Smooth muscle cell (in vitro differentiated cells): ENCODE measurements at regions not wholly inside any gene's neighbourhood (a gene's known extent, or its start where the extent isn't known, plus 50 kb on each side); places are given as distances from the start of the nearest gene placed in this dataset.

Source experiments
- DNase-seq: peaks from one replicate; lab custom pipeline; 2025; ENCODE audit not compliant: unreplicated experiment; lab: John Stamatoyannopoulos, UW
- H2AFZ ChIP-seq: fragments of 200-600 bp; sonication (generic); 2 replicates; pipeline ENCODE4 v1.6.0; 2016; ENCODE audit warnings: antibody characterized with exemption, low read depth, mild to moderate bottlenecking
- H3F3A ChIP-seq: fragments of 200-600 bp; sonication (generic); 2 replicates; pipeline ENCODE4 v1.6.0; 2017; ENCODE audit warnings: antibody characterized with exemption, low read depth
- H3K27ac ChIP-seq: fragments of 200-600 bp; sonication (generic); 2 replicates; pipeline ENCODE4 v1.5.1; 2016; ENCODE audit warnings: low read depth, mild to moderate bottlenecking
- H3K27me3 ChIP-seq: fragments of 200-600 bp; sonication (generic); 2 replicates; pipeline ENCODE4 v1.6.1; 2016; ENCODE audit warnings: low read depth, mild to moderate bottlenecking
- H3K36me3 ChIP-seq: fragments of 200-600 bp; sonication (generic); 2 replicates; pipeline ENCODE4 v1.5.1; 2016; ENCODE audit warnings: low read depth
- H3K4me1 ChIP-seq: fragments of 200-600 bp; sonication (generic); 2 replicates; pipeline ENCODE4 v1.5.1; 2016; ENCODE audit warnings: low read depth
- H3K4me2 ChIP-seq: fragments of 200-600 bp; sonication (generic); 2 replicates; pipeline ENCODE4 v1.6.0; 2016; ENCODE audit warnings: mild to moderate bottlenecking
- H3K4me3 ChIP-seq: fragments of 200-600 bp; sonication (generic); 2 replicates; pipeline ENCODE4 v1.5.1; 2016; ENCODE audit warnings: mild to moderate bottlenecking
- H3K79me2 ChIP-seq: fragments of 200-600 bp; sonication (generic); 2 replicates; pipeline ENCODE4 v1.6.0; 2016; ENCODE audit warnings: low read depth, mild to moderate bottlenecking
- H3K9ac ChIP-seq: fragments of 200-600 bp; sonication (generic); 2 replicates; pipeline ENCODE4 v1.6.0; 2016; ENCODE audit warnings: low read depth
- H3K9me3 ChIP-seq: fragments of 200-600 bp; sonication (generic); replicated peaks from 2 replicates; pipeline ENCODE4 v1.5.1; 2016; ENCODE audit warnings: low read depth
- H4K20me1 ChIP-seq: fragments of 200-600 bp; sonication (generic); 2 replicates; pipeline ENCODE4 v1.6.0; 2016; ENCODE audit warnings: low read depth
- WGBS: methylation state at CpG from one replicate; pipeline ENCODE4 v1.1.7; 2016; ENCODE audit warnings: low lambda C conversion rate; 5-methylcytosine and 5-hydroxymethylcytosine counted together
- TF ChIP-seq, protein P1 (sequence below): fragments of 200-600 bp; sonication (generic); IDR thresholded peaks from 2 replicates; pipeline ENCODE4 v1.5.1; 2017; ENCODE audit warnings: borderline replicate concordance, mild to moderate bottlenecking, antibody characterized with exemption; ENCODE audit not compliant: insufficient read depth, poor library complexity, severe bottlenecking

DNA sequence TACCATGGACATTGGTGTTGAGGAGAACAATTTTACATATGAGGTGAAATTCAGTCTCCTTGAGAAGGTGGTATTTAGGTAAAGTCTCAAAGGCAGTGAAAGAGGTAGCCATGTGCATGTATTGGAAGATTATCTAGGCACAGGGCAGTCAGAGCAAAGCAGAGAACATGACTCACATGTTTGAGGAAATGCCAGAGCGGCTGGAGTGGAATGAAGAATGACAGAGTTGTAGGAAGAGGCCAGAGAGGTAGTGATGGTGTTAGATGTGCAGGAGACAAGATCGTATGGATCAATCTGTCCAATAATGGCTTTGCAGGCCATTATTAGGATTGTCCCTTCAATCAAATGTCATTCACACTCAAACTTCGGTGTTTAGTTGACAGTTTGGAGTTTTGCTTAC, 449.4 kb upstream of the PTCHD4 start:
- Histone ChIP-seq H4K20me1 (no peaks in the 10 kb centered on the region), H2AFZ (no peak overlapping the region), H3K36me3 (no peaks in the 10 kb centered on the region), H3K79me2 (no peaks in the 10 kb centered on the region), H3F3A (no peaks in the 10 kb centered on the region), H3K4me3 (no peak overlapping the region), H3K4me2 (no peak overlapping the region), H3K4me1 (no peaks in the 10 kb centered on the region), H3K27me3 (no peaks in the 10 kb centered on the region), H3K9ac (no peak overlapping the region), H3K9me3 (no peaks in the 10 kb centered on the region), H3K27ac (no peak overlapping the region)
- DNase-seq: no peak
- TF ChIP-seq, protein P1, sequence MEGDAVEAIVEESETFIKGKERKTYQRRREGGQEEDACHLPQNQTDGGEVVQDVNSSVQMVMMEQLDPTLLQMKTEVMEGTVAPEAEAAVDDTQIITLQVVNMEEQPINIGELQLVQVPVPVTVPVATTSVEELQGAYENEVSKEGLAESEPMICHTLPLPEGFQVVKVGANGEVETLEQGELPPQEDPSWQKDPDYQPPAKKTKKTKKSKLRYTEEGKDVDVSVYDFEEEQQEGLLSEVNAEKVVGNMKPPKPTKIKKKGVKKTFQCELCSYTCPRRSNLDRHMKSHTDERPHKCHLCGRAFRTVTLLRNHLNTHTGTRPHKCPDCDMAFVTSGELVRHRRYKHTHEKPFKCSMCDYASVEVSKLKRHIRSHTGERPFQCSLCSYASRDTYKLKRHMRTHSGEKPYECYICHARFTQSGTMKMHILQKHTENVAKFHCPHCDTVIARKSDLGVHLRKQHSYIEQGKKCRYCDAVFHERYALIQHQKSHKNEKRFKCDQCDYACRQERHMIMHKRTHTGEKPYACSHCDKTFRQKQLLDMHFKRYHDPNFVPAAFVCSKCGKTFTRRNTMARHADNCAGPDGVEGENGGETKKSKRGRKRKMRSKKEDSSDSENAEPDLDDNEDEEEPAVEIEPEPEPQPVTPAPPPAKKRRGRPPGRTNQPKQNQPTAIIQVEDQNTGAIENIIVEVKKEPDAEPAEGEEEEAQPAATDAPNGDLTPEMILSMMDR: no peak
- WGBS: 51% methylated on average over 3 of the region's 3 CpGs

DNA sequence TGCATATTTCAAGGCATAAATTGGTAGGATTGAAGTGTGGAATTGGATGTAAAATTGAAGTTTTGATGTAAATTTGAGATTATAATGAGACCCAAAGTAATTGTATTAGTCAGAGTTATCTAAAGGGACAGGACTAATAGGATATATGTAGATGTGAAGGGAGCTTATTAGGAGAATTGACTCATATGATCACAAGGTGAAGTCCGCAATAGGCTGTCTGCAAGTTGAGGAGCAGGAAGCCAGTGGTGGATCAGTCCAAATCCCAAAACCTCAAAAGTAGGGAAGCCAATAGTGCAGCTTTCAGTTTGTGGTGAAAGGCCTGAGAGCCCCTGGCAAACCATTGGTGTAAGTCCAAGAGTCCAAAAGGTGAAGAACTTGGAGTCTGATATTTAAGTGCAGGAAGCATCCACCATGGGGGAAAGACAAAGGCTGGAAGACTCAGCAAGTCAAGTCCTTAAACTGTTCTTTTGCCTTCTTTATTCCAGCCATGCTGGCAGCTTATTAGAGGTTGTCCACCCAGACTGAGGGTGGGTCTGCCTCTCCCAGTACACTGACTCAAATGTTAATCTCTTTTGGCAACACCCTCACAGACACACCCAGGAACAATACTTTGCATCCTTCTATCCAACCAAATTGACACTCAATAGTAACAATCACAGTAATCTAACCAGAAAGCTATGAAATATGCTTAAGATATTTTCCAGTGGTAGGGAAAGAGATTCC, 442.6 kb upstream of the PTCHD4 start:
- TF ChIP-seq, protein P1: no peak
- no peak for DNase-seq

DNA sequence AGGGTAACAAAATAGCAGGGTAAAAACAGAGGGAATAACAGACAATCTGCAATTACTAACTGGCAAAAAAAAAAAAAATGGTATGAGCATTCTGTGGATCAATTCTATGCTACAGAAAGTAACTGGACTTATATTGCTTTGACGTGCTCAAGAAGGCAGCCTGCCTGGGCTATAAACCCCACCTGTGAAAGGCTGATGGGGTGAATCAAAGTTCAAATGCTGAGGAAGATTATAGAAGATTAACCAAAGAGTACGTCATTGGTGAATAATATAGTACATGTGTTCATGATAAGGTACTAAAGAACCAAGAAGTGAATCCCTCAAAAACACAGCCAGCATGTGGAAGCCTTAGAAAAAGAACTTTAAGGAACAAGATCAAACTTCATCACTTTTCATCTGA, 441.9 kb upstream of the PTCHD4 start:
- no peak overlapping the region for H3K4me2 ChIP-seq
- H3F3A ChIP-seq: no peaks in the 10 kb centered on the region
- H3K36me3 ChIP-seq: no peaks in the 10 kb centered on the region
- no peak overlapping the region for H3K4me3 ChIP-seq
- no peaks in the 10 kb centered on the region for H3K79me2 ChIP-seq
- H3K9me3 ChIP-seq: no peaks in the 10 kb centered on the region
- no peaks in the 10 kb centered on the region for H4K20me1 ChIP-seq
- WGBS: 91% methylated on average over 2 of the region's 2 CpGs
- no peak overlapping the region for H3K27ac ChIP-seq
- no peak overlapping the region for H2AFZ ChIP-seq
- no peak overlapping the region for H3K9ac ChIP-seq
- TF ChIP-seq, protein P1: no peak
- no peak for DNase-seq
- H3K4me1 ChIP-seq: no peaks in the 10 kb centered on the region
- H3K27me3 ChIP-seq: peaks cover 14% of the 10 kb centered on the region

More for the DNA sequence above, 442.6 kb upstream of the PTCHD4 start:
- Histone ChIP-seq H3K4me3 (no peak overlapping the region), H3K9ac (no peak overlapping the region), H3K4me1 (no peaks in the 10 kb centered on the region), H4K20me1 (no peaks in the 10 kb centered on the region), H3K4me2 (no peak overlapping the region), H3K27me3 (peaks cover 14% of the 10 kb centered on the region), H3K27ac (no peak overlapping the region), H3F3A (no peaks in the 10 kb centered on the region), H3K36me3 (no peaks in the 10 kb centered on the region), H2AFZ (no peak overlapping the region), H3K9me3 (no peaks in the 10 kb centered on the region), H3K79me2 (no peaks in the 10 kb centered on the region)
- 96% methylated on average over 1 of the region's 1 CpG for WGBS

DNA sequence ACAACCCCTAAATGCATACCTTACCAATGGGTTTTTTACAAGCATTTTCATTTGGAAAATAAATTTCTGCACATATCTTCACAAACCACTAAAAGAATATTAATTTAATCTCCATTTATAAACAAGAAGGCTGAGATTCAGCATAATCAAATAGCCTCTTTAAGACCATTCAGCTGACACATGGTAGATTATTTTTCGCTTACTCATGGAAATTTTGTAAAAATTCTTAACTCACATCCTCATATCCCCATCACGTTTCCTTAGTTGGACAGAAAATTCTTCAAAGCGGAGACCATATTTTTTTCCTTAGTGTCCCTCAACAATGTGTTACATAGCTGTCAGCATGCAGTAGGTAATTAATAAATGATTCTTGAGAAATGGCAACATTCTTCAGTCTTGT, 439.6 kb upstream of the PTCHD4 start:
- Histone ChIP-seq H3K9me3 (no peaks in the 10 kb centered on the region), H3K4me1 (no peaks in the 10 kb centered on the region), H2AFZ (no peak overlapping the region), H3K27me3 (peaks cover 14% of the 10 kb centered on the region), H3F3A (no peaks in the 10 kb centered on the region), H3K4me3 (no peak overlapping the region), H3K79me2 (no peaks in the 10 kb centered on the region), H4K20me1 (no peaks in the 10 kb centered on the region), H3K36me3 (no peaks in the 10 kb centered on the region), H3K27ac (no peak overlapping the region), H3K9ac (no peak overlapping the region), H3K4me2 (no peak overlapping the region)
- no peak for DNase-seq
- 93% methylated on average over 3 of the region's 3 CpGs for WGBS
- TF ChIP-seq, protein P1: no peak
